ENCODE measurements at regions not wholly inside any gene's neighbourhood (a gene's known extent, or its start where the extent isn't known, plus 50 kb on each side); places are given as distances from the start of the nearest gene placed in this dataset.

DNA sequence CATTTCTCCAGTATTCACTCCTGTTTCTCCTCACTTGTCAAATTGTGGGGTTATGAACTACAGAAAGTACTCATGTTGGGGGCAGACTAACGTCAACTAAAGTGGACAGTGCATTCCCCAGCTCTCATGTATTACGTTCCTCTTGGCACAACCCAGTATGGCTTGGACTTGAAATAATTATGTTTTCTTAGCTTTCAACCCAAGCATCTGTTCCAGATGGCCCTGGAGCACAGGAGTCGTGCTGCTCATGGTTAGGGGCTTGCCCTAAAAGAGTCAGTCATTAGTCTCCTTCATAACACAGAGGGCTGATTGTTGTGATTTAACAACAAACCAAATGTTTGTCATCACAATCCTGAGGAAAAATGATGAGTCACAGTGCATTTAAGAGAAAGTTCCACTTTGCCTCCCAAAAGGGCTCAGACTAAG, 154.4 kb downstream of the RPAP3 start:
- intact Hi-C loops (cut with DNase I) = no loop called here
- Histone ChIP-seq H3K4me3 (no peak overlapping the region), H3K36me3 (no peaks in the 10 kb centered on the region), H3K27ac (no peak overlapping the region), H3K27me3 (ENCODE audit: low read depth) (no peaks in the 10 kb centered on the region), H3K4me1 (no peaks in the 10 kb centered on the region), H3K9me3 (peaks cover 15% of the 10 kb centered on the region)
- TF ChIP-seq, protein P1, sequence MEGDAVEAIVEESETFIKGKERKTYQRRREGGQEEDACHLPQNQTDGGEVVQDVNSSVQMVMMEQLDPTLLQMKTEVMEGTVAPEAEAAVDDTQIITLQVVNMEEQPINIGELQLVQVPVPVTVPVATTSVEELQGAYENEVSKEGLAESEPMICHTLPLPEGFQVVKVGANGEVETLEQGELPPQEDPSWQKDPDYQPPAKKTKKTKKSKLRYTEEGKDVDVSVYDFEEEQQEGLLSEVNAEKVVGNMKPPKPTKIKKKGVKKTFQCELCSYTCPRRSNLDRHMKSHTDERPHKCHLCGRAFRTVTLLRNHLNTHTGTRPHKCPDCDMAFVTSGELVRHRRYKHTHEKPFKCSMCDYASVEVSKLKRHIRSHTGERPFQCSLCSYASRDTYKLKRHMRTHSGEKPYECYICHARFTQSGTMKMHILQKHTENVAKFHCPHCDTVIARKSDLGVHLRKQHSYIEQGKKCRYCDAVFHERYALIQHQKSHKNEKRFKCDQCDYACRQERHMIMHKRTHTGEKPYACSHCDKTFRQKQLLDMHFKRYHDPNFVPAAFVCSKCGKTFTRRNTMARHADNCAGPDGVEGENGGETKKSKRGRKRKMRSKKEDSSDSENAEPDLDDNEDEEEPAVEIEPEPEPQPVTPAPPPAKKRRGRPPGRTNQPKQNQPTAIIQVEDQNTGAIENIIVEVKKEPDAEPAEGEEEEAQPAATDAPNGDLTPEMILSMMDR (IDR thresholded peaks at IDR 0.05) = no peak
- peak; percentile 11 to 62 for ATAC-seq
- DNase-seq = no peak

DNA sequence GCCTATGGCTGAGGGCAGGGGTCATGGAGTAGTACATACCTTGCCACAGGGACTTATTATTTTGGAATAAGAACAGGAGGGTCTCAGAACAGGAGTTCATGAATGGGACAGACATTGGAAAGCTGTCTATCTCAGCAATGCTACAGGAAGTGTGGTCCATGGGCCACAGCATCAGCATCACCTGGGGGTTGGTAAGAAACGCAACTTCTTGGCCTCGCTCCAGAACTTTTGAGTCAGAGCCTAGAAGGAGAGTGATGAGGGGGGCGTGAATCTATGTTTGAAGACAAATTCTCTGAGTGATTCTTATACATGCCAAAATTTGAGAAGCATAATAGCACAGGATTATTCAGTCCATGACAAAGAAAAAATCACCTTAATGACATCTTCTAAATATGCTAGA, 156.6 kb downstream of the RPAP3 start:
- no peak for ATAC-seq
- Histone ChIP-seq H3K4me1 (no peaks in the 10 kb centered on the region), H3K9me3 (peaks cover 15% of the 10 kb centered on the region), H3K4me3 (no peak overlapping the region), H3K27ac (no peak overlapping the region), H3K27me3 (ENCODE audit: low read depth) (no peaks in the 10 kb centered on the region), H3K36me3 (no peaks in the 10 kb centered on the region)
- intact Hi-C loops (cut with DNase I) = no loop called here
- no peak for DNase-seq
- TF ChIP-seq, protein P1 (IDR thresholded peaks at IDR 0.05) = no peak

DNA sequence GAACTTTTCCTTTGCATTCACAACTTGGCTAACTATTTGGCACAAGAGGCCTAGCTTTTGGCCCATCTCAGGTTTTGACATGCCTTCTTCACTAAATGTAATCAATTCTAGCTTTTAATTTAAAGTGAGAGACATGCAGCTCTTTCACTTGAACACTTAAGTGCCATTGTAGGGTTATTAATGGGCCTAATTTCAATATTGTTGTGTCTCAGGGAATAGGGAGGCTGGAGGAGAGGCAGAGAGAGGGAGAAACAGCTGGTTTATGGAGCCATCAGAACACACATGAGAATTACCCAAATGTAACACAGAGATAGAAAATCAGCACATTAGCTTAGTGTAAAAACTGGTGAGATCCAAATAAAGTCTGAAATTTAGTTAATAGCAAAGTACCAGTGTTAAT, 157.4 kb downstream of the RPAP3 start:
- H3K36me3 ChIP-seq = no peaks in the 10 kb centered on the region
- no peaks in the 10 kb centered on the region for H3K27me3 ChIP-seq (ENCODE audit: low read depth)
- intact Hi-C loops (cut with DNase I) = no loop called here
- peaks cover 9% of the 10 kb centered on the region for H3K9me3 ChIP-seq
- H3K4me3 ChIP-seq = no peak overlapping the region
- DNase-seq (no peak), ATAC-seq (no peak)
- TF ChIP-seq, protein P1 (IDR thresholded peaks at IDR 0.05) = no peak
- no peaks in the 10 kb centered on the region for H3K4me1 ChIP-seq
- H3K27ac ChIP-seq = no peak overlapping the region

DNA sequence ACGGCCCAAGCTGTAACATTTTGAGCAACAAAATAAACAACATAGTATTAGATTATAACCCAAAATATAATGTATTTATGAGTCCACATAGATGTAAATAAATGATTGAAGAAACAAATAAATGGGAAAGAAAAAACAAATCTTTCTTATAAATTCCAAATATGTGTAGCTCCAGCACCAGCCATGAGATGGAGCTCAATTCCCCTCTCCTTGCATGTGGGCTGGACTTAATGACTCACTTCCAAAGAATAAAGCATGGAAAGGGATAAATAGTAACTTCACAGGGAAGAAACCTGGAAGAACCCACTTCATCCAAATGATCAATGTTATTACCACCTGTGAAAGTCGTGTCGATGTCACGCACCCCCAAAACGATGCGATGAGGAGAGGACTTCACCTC, 158.8 kb downstream of the RPAP3 start:
- intact Hi-C loops (cut with DNase I) = no loop called here

DNA sequence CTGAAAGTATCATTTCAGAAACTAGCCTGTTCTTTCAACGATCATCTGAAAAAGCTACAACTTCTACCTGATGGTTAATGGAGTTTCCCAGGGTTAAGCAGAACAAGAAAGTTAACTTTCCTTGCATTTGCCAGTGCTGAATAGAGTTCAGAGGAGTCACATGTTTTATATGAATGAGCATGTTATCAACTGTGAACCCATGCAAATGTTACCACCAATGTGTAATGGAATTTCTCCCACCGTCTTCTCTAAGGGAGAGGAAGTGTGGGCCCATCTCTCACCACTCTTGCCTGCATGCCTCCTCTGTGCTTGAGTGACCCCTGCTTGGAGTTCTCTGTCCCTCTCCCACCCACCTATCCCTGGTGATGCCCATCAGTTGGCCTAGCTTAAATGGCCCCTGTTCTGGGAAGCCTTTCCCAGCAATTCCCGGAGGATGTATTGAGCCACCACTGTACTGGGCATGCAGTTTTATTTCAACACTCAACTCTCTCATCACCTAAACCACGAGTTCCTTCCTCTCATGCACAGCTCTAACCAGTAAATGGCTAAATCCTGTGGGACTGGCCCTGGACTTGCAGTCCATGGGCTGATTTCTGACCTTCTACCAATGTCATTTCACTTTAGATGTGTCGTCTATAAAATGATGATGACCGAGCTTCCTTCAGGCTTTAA, 159.8 kb downstream of the RPAP3 start:
- Histone ChIP-seq H3K36me3 (no peaks in the 10 kb centered on the region), H3K4me3 (no peak overlapping the region), H3K27me3 (ENCODE audit: low read depth) (no peaks in the 10 kb centered on the region), H3K27ac (no peak overlapping the region), H3K4me1 (no peaks in the 10 kb centered on the region), H3K9me3 (no peaks in the 10 kb centered on the region)
- TF ChIP-seq, protein P1 (IDR thresholded peaks at IDR 0.05) = no peak
- no peak for DNase-seq
- intact Hi-C loops (cut with DNase I) = no loop called here
- ATAC-seq = no peak

More for the DNA sequence above, 158.8 kb downstream of the RPAP3 start:
- H3K27me3 ChIP-seq (ENCODE audit: low read depth) = no peaks in the 10 kb centered on the region
- no peak for DNase-seq
- no peak overlapping the region for H3K4me3 ChIP-seq
- no peak for ATAC-seq
- no peaks in the 10 kb centered on the region for H3K36me3 ChIP-seq
- TF ChIP-seq, protein P1 (IDR thresholded peaks at IDR 0.05) = peak; percentile 10
- no peak overlapping the region for H3K27ac ChIP-seq
- no peaks in the 10 kb centered on the region for H3K9me3 ChIP-seq
- H3K4me1 ChIP-seq = no peaks in the 10 kb centered on the region
